Fibroblast of the aortic adventitia (primary cell): ENCODE measurements at regions not wholly inside any gene's neighbourhood (a gene's known extent, or its start where the extent isn't known, plus 50 kb on each side); places are given as distances from the start of the nearest gene placed in this dataset.

Source experiments
- DNase-seq: peaks from one replicate; pipeline ENCODE4 v3.0.0-alpha.2; 2010; ENCODE audit warnings: low read depth
- H3K4me3 ChIP-seq: 2 replicates; pipeline ENCODE4 v1.5.1; 2011; ENCODE audit warnings: low read depth, mild to moderate bottlenecking, control low read depth, low read length, moderate library complexity
- TF ChIP-seq, protein P1 (sequence below): IDR thresholded peaks from 2 replicates; pipeline ENCODE4 v1.5.1; 2011; ENCODE audit warnings: mild to moderate bottlenecking, low read length, control low read depth, inconsistent platforms; ENCODE audit not compliant: insufficient read depth

DNA sequence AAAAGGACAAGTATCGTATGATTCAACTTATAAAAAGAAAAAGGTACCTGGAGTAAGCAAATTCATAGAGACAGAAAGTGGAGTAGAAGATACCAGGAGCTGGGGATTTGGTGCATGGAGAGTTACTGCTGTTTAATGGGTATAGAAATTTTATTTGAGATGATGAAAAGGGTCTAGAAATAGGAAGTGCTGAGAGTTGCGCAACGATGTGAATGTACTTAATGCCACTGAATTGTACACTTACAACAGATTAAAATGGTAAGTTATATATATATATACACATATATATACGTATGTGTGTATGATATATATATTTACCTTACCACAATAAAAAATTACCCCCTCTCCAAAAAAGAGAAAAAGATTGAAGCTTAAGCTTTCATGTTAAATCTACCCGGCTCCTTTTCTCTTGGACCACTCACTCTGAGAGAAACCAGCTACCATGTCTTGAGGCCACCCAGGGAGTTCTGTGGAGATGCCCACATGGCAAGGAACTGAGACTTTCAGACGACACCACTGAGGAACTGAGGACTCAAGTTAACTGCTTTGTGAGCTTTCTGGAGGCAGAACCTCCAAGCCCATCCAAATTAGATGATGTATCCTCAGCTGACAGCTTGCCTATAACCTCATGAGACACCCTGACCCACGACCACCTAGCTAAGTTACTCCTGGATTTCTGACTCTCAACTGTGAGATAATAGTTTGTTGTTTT is 130.0 kb upstream of the BTG1 start:
- TF ChIP-seq, protein P1, sequence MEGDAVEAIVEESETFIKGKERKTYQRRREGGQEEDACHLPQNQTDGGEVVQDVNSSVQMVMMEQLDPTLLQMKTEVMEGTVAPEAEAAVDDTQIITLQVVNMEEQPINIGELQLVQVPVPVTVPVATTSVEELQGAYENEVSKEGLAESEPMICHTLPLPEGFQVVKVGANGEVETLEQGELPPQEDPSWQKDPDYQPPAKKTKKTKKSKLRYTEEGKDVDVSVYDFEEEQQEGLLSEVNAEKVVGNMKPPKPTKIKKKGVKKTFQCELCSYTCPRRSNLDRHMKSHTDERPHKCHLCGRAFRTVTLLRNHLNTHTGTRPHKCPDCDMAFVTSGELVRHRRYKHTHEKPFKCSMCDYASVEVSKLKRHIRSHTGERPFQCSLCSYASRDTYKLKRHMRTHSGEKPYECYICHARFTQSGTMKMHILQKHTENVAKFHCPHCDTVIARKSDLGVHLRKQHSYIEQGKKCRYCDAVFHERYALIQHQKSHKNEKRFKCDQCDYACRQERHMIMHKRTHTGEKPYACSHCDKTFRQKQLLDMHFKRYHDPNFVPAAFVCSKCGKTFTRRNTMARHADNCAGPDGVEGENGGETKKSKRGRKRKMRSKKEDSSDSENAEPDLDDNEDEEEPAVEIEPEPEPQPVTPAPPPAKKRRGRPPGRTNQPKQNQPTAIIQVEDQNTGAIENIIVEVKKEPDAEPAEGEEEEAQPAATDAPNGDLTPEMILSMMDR: no peak
- DNase-seq: no peak
- no peak overlapping the region for H3K4me3 ChIP-seq

DNA sequence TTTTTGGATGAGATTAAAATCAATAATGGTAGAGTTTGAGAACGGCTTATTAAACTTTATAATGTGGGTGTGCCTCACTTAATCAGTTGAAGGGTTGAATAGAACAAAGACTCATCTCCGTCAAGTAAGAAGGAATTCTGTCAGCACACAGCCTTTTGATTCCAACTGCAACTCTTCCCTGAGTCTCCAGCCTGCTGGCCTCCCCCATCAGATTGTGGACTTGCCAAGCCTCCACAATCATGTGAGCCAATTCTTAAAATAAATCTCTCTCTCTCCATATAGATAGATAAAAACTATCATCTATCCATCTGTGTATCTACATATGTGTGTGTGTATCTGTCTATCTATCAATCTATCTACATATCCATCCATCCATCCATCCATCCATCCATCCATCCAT is 127.4 kb upstream of the BTG1 start:
- no peak for DNase-seq
- no peak overlapping the region for H3K4me3 ChIP-seq
- TF ChIP-seq, protein P1: no peak

DNA sequence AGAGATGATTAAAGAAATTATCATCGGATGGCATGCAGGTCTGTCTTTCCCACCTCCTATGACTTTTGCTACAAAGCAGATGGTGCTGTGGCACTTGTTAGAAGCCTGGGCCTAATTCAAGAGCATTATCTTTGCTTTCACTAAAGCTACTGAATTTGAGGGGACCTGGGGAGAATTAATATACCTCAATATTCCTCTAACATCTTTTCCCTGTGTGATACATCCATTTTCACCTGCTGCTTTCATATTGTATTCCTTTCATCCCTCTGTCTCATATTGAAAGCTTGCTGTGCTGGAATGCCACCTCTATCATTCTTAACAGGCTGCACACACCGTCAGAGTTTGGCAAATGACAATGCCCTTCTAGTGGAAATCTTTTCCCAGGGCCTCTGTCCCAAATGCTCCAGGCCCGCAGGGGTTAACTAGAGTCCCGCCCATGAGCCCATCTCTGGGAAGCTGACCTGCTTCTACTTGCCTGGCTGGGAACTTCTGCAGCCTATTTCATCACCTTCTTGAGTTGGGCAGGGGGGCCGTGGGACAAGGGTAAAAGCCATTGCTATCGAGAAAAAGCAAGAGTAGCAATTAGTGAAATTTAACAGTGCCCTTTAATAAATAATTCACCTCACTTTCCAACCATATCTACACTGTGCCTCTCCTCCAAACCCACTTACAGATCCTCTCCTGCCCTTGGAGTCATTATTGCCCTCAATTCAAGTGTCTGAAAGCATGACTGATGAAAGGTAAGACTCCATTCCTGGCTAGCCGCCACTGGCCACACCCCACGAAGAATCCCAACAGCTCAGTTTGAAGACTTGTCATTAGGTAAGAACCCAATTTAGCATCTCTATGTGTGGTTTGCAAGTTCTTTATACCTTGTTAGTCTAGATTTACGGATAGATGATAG is 126.7 kb upstream of the BTG1 start:
- TF ChIP-seq, protein P1: no peak
- H3K4me3 ChIP-seq: no peak overlapping the region
- no peak for DNase-seq

DNA sequence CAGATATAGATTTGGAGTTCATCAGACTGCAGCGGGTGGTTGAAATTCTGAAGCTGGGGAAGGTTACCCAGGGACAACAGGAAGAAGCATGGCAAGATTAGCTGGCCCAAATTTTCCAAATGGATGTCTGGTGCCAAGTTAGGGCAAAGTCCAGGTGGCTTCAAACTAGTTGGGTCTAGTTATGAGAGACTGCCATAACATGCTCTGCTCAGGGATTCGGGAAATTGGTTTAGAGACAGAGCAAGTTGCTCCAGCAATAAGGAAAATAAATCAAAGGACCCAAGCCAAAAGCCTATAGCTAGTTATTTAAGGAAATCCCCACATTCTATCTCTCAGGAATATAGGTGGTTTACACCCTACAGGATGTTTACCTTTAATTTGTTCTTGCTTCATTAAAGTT is 125.7 kb upstream of the BTG1 start:
- TF ChIP-seq, protein P1: no peak
- H3K4me3 ChIP-seq: no peak overlapping the region
- DNase-seq: no peak

DNA sequence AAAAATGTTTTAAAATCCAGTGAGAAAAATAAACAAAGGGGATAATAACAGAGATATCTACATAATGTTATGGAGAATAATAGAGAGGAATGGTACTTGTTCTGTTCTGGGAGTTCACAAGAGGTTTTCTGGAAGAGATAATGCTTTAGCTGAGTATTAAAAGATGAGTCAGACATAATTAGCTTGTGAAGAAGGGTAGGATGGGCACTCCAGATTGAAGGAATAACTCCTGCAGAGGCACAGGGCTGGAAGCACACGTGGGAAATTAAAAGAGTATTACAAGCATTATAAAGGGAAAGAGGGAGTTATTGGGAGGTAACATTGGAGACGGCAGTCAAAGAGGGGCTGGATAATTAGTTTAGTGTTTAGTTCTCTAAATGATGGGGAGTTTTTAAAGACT is 124.9 kb upstream of the BTG1 start:
- H3K4me3 ChIP-seq: no peak overlapping the region
- no peak for DNase-seq
- TF ChIP-seq, protein P1: no peak

DNA sequence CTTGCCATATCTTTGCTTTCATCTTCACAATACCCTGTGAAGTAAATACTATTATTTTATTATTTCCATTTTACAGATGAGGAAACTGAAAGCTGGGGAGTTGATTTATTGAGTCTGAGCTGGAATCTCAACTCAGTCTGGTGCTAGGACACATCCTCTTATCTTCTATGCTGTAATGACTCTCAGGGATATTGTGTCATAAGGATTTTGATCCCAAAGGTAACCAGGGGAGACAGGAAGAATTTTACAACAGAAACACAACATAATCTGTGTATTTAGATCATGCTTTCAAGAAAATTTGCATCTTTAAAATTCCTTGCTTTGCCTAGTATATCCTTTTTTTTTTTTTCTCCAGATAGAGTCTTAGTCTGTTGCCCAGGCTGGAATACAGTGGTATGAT is 123.3 kb upstream of the BTG1 start:
- TF ChIP-seq, protein P1: no peak
- no peak for DNase-seq
- H3K4me3 ChIP-seq: no peak overlapping the region
